SK-N-DZ (cell line): ENCODE measurements at regions not wholly inside any gene's neighbourhood (a gene's known extent, or its start where the extent isn't known, plus 50 kb on each side); places are given as distances from the start of the nearest gene placed in this dataset.

Experiments
- DNase-seq: peaks from one replicate; pipeline ENCODE4 v3.0.0-alpha.2; 2015; ENCODE audit warnings: low spot score

- DNase-seq, result peak; percentile 88
Observed at GRCh38 chr14:97848317-97848980, 1051.3 kb downstream of the VRK1 start.

GRCh38 chr14:97850466-97850865, 1053.3 kb downstream of the VRK1 start:
- DNase-seq, result no peak

GRCh38 chr14:97850886-97851285, 1053.7 kb downstream of the VRK1 start:
- no peak for DNase-seq

- no peak for DNase-seq
Observed at GRCh38 chr14:97851428-97851995, 1054.3 kb downstream of the VRK1 start.

- DNase-seq, result no peak
Observed at GRCh38 chr14:97854918-97855317, 1057.7 kb downstream of the VRK1 start.

GRCh38 chr14:97866195-97866594, 1069.0 kb downstream of the VRK1 start:
- DNase-seq, result no peak

- DNase-seq, result no peak
Observed at GRCh38 chr14:97866664-97867063, 1069.5 kb downstream of the VRK1 start.

GRCh38 chr14:97873291-97873690, 1076.1 kb downstream of the VRK1 start:
- DNase-seq, result no peak

GRCh38 chr14:97874394-97874793, 1077.2 kb downstream of the VRK1 start:
- no peak for DNase-seq

GRCh38 chr14:97878206-97878605, 1081.0 kb downstream of the VRK1 start:
- no peak for DNase-seq

- no peak for DNase-seq
Observed at GRCh38 chr14:97878727-97879126, 1081.5 kb downstream of the VRK1 start.

- no peak for DNase-seq
Observed at GRCh38 chr14:97887690-97888089, 1090.5 kb downstream of the VRK1 start.

- no peak for DNase-seq
Observed at GRCh38 chr14:97888331-97888730, 1091.1 kb downstream of the VRK1 start.

- no peak for DNase-seq
Observed at GRCh38 chr14:97891515-97891914, 1094.3 kb downstream of the VRK1 start.

GRCh38 chr14:97894552-97894951, 1097.4 kb downstream of the VRK1 start:
- no peak for DNase-seq

- no peak for DNase-seq
Observed at GRCh38 chr14:97900196-97900854, 1103.1 kb downstream of the VRK1 start.

GRCh38 chr14:97902630-97903029, 1105.4 kb downstream of the VRK1 start:
- no peak for DNase-seq

GRCh38 chr14:97903821-97904220, 1106.6 kb downstream of the VRK1 start:
- DNase-seq, result no peak

GRCh38 chr14:97912217-97912616, 1115.0 kb downstream of the VRK1 start:
- no peak for DNase-seq

GRCh38 chr14:97916100-97916499, 1118.9 kb downstream of the VRK1 start:
- no peak for DNase-seq

GRCh38 chr14:97916669-97917568, 1119.7 kb downstream of the VRK1 start:
- DNase-seq, result no peak

- no peak for DNase-seq
Observed at GRCh38 chr14:97920201-97920600, 1123.0 kb downstream of the VRK1 start.
